HG03571 (cell line): ENCODE measurements at regions not wholly inside any gene's neighbourhood (a gene's known extent, or its start where the extent isn't known, plus 50 kb on each side); places are given as distances from the start of the nearest gene placed in this dataset.

Experiments used
- ATAC-seq: cut with Tn5 transposase; IDR thresholded peaks from one replicate; pipeline ENCODE4 v1.9.1; 2021; ENCODE audit not compliant: unreplicated experiment

DNA sequence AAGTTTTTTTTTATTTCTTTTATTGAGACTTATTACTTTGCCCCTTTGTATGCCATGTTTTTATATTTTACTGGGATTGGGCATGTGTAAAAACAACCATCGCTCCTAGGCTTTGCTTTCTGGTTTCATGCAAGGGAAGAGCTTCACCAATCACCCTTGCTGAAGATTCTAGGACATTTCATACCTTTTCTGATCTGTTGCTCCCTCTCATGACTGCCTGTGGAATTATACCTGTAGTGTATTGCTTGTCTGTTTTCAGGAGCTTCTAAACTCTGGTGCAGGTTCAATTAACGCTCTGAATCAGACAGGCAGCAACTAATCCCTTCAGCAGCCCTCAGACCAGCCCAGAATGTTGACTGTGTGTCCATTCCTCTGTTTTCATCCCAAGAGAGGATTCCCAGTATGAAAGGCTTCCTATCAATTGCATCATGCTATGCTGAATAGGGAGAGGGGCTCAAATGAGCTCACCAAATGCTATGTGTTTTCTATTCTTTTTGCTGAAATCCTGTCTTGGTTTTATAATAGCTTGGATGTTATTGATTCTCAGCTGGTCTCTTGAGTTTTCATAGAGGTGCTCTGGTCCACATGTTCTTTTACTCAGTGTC is 572.9 kb upstream of the CDH6 start:
- ATAC-seq, result no peak

DNA sequence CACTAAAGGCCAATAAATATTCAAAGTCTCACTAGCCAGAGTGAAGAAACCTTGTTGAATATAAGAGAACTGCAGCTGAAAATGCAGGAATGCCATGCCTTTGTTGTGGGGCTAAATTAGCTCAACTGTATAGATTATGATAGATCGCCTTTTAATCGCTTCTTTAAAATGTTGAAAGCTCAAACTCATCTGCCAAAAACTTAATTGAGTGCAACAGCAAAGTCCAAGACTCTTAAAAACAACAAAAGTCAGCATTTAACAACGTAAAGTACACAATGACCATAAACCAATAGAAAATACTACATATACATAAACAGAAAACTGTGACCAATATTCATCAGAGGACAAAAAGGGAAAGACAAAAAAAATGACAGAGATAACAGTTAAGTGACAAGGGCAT is 585.0 kb upstream of the CDH6 start:
- no peak for ATAC-seq

DNA sequence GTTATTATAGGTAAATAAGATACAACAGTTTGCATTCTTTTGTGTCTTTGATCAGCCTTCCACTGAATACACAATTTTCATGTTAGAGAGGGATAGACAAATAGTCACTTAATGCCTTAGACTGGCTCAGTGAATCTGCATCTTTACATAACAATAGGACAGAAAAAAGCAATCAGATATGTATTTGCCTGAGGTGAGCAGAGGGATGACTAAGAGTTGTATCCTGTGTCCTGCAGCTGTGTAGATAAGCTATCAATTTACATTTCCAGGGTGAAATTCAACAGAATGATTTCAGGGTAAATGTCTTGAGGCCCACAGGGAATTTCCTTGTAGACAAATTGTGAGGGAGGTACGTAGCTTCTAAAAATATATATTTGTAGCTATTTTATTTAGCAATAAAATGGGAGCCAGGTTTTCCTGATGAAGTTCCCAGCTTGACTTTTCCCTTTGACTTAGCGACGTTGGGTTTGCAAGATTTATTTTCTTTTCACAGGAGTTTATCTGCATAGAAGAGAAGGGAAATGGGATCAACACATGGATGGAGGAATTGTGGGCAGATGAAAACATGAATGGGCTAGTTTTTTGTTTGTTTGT is 586.1 kb upstream of the CDH6 start:
- no peak for ATAC-seq

DNA sequence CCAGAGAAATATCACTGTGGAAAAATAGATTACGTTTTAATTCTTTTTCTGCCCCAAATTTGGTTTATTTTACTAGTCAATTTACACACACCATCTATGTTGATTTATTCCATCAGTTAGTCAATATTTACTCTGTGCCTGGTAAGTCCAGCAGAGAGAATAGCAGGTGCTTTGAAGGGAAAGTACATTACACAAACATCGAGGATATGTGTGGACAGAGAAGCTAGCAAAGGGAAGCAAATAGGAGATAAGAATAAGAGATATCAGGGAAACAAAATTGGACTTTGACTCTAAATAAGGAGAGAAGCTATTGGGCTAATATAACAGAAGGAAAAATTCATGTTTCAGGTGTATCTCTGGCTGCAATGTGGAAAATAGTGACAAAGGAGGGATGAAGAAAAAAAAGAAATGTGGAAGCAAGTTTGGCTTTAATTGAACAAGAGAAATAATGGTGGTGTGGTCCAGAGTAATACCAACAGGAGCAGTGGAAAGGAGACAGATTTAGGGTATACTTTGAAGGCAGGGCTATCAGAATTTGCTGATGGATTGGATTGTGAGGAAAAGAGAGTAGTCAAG is 587.7 kb upstream of the CDH6 start:
- ATAC-seq, result no peak

DNA sequence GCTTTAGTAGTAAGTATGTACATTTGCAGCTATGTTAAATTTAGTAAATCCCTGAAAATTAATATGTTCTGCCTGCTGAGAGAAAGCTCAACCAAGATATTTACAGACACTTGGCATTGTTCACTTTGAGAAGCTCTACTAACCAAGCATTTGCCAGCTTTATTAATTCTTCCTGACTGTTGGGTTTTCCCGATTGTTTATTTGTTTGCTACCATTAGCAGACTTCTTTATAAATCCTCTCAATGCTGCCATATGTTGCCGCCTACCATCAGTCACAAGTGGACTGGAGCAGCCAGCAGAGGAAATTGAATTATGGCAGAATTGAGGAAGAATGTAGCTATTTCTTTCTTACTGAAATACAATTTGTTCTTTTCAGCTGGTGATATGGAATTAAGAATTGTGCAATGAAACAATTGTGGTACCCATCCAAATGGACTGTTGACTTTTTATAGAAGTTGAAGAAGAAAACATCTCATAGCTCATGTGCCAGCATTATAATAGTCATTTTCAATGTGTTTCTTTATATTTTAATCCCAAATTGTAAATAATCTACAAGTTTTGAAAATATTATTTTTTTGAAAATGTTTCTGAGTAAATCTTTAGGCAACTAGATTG is 588.7 kb upstream of the CDH6 start:
- ATAC-seq, result no peak

DNA sequence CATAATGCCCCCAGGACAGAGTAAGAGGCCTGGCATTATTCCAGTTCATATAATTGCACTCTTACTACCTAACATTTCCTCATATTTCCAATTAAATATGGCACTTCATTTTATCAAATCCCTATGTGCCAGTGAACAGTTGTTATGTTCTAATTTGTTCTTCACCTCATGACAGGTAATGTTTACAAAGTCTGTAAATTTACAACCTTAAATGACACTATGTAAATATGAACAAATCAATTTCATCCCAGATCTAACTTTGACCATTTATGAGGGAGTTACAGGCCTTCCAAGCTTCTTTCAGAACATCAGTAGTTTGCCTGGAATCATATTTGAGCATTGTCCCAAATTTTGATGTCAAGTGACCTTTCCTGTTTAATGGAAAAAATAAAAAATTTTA is 592.6 kb upstream of the CDH6 start:
- no peak for ATAC-seq

DNA sequence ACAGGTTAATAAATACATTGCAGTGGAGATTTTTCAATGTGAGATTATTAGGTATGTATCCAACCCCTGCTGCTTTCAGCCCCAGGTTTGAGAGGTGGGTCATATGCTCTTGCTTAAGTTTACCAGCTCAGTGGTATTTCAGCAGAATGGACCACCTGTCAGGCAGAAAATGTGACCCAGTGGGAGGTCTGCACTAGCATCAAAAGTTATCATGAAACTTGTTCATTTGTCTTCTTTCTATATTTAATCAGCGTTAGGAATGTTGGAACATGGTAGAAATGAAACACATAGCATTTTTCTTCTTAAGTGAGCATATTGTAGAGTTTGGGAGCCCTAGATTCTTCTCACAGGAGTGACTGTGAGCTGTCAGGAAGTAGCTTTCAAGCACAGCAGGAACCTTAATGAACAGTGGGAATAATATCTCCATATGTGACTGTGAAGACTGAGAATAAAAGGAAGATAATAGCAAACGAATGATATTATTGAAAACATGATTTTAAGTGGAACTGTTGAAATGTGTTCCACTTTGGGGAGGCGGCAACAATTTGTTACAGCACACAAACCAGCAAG is 596.9 kb upstream of the CDH6 start:
- no peak for ATAC-seq

DNA sequence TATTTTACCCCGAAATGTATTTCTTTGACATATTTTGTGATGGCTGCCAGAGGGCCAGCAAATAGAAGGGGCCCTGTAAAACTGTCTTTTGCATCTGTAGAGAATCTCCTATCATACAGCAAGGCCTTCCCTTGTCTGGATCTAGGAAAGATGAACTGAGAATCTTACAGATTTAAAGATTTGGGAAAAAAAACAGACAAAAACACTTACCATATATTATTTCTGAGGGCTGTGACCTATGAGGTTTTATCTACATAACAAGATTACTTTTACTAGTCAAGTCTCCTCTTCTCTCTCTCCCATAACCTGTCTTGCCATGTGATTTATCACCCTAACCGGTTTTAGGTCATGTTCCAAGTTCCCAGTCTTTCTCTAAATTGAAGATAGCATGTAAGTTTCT is 599.2 kb upstream of the CDH6 start:
- no peak for ATAC-seq

DNA sequence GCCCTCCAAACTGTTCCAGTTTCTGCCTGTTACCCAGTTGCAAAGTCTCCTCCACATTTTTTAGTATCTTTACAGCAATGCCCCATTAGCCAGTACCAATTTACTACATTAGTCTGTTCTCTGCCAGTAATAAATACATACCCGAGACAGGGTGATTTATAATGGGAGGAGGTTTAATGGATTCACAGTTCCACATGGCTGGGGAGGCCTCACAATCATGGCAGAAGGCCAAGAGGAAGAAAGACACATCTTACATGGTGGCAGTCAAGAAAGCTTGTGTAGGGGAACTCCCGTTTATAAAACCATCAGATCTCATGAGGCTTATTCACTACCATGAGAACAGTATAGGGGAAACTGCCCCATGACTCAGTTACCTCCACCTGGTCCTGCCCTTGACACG is 600.7 kb upstream of the CDH6 start:
- no peak for ATAC-seq

DNA sequence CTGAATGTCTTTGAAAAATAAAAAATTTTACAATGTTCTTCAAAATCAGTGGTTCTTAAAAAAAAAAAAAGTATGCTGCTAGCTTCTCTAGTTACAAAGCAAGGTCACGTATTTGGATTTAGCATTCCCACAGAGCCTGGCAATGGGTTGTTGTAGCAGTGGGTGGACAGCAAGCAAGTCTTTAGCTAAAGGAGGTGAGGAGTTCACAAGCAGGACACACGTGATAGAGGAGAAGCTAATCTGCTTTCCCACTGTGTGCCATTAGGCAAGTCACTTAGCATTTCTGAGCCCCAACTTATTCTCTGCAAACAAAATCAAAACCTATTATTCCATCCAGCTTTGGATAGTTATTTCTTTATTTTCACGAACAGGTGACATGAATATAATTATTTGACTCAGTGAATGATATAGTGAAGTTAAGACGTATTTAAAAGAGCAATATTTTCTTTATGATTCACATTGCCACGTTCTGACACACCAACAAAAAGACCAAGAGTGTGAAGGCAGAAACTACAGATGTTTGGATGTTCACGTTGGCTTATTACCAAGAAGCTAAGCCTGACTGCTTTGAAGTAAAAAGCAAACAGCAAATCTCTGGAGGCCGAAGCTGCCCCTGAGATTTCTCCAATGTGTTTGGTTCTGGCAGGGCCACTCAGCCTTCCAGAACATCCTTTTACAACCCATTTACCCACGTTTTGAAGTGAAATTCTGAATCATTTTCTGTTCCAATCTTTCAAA is 612.1 kb upstream of the CDH6 start:
- ATAC-seq, result no peak

DNA sequence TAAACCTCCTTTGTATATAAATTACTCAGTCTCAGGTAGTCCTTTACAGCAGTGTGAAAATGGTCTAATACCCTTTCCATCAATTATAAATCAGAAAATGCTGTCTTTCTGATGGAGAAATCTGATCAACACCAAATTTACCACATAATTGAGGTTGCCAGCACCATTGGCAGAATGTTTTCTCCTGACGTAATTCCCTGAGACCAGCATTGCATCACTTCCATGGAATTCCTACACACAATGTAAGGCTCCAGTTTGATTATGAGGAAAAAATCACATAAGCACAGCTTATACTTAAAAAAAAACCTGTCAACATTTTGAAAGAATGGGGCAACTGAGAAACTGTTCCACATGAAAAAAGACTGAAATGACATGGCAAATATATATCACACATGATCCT is 618.7 kb upstream of the CDH6 start:
- ATAC-seq, result no peak

DNA sequence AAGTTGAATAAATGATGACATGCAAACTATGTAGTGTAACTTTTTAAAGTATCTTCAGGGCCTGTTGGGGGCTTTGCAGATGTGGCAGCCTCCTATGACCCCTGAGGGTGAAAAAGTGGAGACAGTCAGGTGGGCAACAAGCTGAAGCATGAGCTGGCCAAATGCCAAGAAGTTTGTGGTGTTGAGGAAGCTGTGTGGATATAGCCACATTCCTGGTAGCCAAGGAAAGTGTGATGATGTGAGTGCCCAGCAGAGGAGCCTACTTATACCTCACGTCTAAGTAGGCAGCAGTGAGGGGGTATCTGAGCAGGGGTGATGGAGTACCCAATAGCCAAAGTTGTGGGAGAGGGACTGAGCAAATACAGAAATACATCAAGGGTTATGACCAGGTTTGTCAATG is 621.2 kb upstream of the CDH6 start:
- ATAC-seq, result no peak

DNA sequence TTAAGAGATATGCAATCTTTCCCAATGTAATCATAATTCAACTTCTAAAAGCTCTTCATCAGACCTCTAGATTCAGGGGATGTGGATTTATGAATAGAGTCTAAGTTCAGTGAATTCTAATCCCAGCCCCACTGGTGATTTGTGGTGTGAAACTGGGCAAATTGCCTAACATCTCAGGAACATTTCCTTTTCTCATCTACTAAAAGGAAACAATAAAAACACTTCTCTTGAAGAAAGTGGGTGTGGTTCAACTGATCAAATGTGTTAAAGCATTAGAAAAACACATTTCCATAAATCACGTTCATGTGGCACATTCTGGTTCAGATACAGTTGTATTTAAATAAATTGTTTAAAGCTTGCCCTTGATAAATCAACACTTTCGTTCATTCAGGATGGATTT is 631.7 kb upstream of the CDH6 start:
- no peak for ATAC-seq

DNA sequence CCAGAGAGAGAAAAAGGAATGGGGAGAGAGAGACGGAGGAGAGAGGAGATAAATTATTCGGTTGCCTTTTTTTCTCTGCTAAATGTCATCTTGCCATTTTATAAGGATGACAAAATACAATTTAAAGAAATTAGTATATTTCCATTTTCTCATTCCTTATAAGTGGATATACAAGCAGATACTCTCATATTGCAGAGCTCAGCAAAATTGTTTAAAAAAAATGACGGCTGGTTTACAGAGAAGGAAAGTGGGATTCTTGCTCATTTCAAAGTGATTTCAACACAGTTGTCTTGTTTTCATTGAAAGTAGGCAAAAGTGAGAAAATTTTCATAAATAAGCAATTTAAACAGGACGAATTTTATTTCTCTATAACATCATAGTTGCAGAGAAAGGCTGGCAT is 641.9 kb upstream of the CDH6 start:
- ATAC-seq, result no peak

DNA sequence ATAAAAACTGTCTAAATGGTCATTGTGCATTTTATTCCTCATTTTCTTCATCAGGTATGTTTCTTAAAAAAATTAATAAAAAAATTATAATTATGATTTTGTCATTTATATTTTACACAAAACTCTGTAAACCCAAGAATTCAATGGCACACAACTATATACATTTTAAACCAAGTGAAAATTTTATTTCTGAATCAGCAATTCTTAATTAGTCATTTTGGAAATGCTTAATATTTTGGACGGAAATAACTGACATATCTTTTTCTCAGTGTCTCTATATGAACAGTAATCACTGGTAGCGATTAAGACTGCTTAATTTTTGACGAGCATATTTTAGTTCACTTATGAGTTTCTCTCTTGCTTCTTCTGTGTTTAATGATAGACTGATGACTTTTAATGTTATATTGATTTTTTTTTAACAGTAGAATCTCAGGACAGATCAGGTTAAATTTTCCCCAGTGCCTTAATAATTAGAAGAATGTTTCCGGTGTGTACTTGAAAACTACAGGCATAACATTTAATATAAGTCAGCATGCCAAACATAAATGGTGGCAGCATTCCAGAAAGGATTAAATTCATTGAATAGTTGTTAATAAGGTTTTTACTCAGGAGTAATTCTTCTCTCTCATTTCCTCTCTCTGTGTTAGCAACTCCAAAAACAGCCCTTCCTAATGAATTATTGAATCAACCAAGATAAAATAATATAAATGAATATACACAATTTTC is 644.7 kb upstream of the CDH6 start:
- no peak for ATAC-seq

DNA sequence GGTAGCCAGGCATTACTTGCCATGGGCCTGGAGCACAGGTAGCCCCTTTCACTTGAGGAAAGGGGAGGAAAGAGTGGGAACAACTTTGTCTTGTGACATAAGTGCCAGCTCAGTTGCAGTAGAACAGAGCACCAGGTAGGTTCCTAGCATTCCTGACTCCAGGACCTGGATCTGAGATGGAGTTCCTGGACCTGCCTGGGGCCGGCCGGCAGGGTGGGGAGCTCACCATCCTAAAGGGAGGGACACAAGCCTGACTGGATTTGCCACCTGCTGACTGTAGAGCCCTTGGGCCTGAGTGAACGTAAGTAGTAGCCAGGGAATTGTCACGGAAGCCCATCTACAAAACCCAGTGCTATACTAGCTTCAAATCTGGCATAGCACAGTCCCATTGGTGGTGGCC is 653.3 kb upstream of the CDH6 start:
- no peak for ATAC-seq

DNA sequence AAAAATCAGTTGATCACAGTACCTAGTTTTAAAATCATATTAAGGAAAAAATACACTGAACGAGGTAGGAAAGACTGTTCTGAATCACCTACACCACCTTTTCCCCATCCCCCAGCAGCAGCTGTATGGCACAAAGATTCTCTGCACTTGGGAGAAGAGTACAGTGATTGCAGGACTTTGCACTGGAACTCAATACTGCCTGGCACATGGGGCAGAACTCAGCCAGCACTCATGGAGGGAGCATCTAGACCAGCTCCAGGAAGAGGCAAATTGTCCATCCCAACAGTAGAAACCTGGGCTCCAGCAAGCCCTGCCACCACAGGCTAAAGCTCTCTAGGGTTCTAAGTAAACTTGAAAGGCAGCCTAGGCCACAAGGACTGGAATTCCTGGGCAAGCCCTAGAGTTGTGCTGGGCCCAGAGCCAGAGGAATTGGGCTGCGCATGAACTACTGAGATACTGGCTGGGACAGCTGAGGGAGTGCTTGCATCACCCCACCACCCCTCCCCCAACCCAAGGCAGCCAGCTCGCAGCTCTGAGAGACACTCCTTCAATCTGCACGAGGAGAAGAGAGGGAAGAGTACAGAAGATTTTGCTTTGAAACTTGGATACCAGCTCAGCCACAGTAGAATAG is 654.4 kb upstream of the CDH6 start:
- no peak for ATAC-seq

DNA sequence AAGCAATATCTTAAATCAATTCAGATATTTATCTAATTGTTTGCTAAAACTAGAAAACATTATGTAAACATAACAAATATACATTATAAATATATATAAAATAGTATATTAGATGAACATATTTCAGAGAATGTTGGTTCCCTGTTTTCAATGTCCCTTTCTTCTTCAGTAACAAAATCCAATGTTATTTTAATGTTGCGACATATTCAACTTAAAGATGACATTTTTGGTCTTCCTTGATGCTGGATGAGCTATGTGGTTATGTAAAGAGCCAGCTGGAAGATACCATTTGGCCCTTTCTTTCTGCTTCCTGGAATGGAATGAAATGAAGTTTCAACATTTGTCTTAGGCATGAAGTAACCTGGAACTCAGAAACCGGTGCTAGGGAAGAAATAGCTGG is 668.1 kb upstream of the CDH6 start:
- ATAC-seq, result no peak

DNA sequence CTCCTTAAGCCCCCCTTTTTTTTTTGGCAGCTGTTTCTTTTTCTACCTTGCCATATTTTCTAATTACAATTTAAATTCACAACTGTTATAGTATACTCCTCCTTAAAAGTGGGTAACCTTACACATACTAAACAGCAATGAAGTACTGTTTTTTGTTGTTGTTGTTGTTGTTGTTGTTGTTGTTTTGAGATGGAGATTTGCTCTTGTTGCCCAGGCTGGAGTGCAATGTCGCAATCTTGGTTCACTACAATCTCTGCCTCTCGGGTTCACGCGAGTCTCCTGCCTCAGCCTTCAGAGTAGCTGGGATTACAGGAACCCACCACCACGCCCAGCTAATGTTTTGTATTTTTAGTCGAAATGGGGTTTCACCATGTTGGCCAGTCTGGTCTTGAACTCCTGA is 669.1 kb upstream of the CDH6 start:
- no peak for ATAC-seq

DNA sequence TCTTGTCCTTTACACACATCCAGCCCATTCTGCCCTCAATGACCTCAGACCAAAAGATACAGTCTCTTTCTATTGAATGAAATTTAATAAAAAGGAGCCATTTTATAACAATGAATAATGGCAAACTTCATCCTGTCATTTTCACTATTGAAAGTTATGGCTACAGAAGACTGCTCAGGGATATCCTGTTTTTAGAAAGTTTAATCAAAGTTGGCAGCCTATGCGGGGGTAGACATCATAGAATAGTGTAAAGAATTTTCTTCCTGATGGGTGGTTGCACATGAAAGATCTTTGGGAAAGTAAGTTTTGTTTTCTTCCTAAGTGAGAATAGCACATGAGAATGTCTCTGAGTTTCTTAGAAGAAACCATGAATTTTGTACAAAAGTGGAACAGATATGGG is 670.4 kb upstream of the CDH6 start:
- no peak for ATAC-seq
